ENCODE measurements at regions not wholly inside any gene's neighbourhood (a gene's known extent, or its start where the extent isn't known, plus 50 kb on each side); places are given as distances from the start of the nearest gene placed in this dataset.
"Not testable (repeated sequence)": the region's sequence is repeated elsewhere in the genome, so short reads cannot be mapped to it uniquely, and the experiment has no call there.

DNA sequence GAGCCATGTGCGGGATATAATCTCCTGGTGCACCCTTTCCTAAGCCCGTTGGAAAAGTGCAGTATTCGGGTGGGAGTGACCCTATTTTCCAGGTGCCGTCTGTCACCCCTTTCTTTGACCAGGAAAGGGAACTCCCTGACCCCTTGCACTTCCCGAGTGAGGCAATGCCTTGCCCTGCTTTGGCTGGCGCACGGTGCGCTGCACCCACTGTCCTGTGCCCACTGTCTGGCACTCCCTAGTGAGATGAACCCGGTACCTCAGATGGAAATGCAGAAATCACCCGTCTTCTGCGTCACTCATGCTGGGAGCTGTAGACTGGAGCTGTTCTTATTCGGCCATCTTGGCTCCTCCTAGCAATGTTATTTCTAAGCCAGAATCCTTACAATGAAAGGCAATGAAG lies 121.1 kb downstream of the TAF11L14 start:
- DNase-seq (ENCODE audit: low read depth in 4 of 4, low spot score in 1 of 4) = not testable (repeated sequence)

DNA sequence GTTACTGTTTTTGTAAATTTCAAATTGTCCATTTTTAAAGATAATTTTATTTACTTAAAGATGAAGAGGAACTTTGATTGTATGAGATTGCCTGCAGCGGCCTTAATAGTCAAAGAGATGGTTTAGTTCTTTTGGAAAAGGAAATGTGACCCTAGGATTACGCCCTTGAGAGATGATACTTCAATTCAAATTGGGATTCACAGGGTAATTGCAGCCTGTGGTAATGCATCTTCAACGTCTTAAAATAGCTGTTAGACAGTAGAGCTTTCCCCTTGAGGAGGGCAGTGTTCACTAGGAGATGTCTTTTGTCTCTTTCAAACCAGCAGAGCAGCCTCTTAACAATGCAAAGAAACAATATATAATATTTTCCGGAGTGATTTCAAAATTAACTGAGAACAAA lies 127.1 kb downstream of the TAF11L14 start:
- DNase-seq (ENCODE audit: low read depth in 4 of 4, low spot score in 1 of 4) = no peak

- DNase-seq (ENCODE audit: low read depth in 4 of 4, low spot score in 1 of 4) = no peak
These were observed 129.0 kb downstream of the TAF11L14 start for GRCh38 chr5:17763301-17763700.

- no peak for DNase-seq (ENCODE audit: low read depth in 4 of 4, low spot score in 1 of 4)
These were observed 131.8 kb downstream of the TAF11L14 start for GRCh38 chr5:17766031-17766430.

- DNase-seq (ENCODE audit: low read depth in 4 of 4, low spot score in 1 of 4) = no peak
These were observed 135.0 kb downstream of the TAF11L14 start for GRCh38 chr5:17769277-17769676.

GRCh38 chr5:17772232-17772631 lies 138.0 kb downstream of the TAF11L14 start:
- DNase-seq (ENCODE audit: low read depth in 4 of 4, low spot score in 1 of 4) = no peak

GRCh38 chr5:17785774-17786173 lies 151.5 kb downstream of the TAF11L14 start:
- no peak for DNase-seq (ENCODE audit: low read depth in 4 of 4, low spot score in 1 of 4)

DNA sequence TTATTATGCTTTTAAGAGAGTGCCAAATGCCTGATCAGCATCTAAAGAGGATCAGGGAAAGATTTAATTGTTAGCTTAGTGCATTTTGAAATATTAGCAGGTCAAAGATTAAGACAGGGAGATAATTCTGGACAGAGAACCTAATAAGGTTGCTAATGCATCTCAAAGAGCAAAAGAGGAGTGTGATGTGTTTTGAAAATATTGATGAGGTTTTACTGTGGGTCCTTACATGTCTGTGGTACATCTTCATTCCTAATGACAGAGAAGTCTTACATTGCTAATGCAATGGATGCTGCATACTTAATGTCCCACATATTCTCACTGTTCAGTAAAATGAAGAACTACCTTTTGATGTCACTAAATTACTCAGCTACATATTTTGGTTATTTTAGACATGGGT lies 154.1 kb downstream of the TAF11L14 start:
- DNase-seq (ENCODE audit: low read depth in 4 of 4, low spot score in 1 of 4) = no peak

- DNase-seq (ENCODE audit: low read depth in 4 of 4, low spot score in 1 of 4) = no peak
These were observed 159.9 kb downstream of the TAF11L14 start for GRCh38 chr5:17794201-17794600.

DNA sequence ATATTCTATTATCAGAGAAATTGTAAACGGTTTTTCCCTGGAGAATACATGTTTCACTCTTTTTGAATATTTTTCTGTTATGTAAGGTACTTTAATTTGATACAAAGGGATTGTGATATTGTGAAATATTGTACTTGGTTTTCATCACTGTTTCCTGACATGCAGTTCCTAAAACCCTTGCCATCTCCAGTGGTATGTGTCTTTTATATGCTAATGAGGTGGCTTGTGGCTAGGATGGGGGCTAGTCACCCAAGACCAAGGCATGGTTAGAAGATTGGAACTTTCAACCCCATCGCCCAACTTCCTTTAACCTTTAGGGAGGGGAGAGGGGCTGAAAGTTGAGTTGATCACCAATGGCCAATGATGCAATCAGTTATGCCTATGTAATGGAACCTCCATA lies 160.6 kb downstream of the TAF11L14 start:
- DNase-seq (ENCODE audit: low read depth in 4 of 4, low spot score in 1 of 4) = no peak

DNA sequence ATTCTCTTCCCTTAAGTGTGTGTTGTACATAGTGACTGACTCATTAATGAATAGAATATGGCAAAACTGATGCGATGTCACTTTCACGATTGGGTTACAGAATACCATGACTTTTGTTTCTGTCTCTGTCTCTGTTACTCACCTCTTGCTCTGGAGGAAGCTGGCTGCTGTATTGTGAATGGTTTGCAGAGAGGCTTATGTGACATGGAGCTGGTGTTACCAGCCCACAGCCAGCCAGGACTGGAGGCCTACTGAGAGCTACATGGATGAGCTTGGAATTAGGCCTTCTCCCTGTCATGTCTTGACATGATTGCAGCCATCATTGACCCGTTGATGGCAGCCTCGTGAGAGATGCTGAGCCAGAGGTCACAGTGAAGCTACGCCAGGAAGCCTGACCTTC lies 161.9 kb downstream of the TAF11L14 start:
- DNase-seq (ENCODE audit: low read depth in 4 of 4, low spot score in 1 of 4) = no peak

GRCh38 chr5:17796757-17797396 lies 162.6 kb downstream of the TAF11L14 start:
- no peak for DNase-seq (ENCODE audit: low read depth in 4 of 4, low spot score in 1 of 4)

DNA sequence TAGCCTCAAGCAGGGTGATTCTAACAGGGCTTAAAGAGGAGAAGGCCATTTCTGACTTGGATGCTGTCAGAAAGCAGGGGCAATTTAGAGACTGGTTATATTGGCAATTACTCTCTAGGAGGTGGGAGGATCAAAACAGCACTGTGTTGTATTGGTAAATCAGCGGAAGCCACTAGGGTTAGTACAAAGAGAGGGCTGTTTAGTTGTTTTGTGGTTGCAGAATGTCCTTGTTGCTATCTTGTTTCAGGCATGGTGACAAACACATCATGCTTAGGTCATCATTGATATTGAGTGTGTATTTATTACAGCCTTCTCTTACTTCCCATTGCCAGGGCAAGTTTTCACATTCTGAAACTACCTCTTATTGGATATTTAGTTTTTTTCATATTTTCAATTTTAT lies 165.3 kb downstream of the TAF11L14 start:
- no peak for DNase-seq (ENCODE audit: low read depth in 4 of 4, low spot score in 1 of 4)

DNA sequence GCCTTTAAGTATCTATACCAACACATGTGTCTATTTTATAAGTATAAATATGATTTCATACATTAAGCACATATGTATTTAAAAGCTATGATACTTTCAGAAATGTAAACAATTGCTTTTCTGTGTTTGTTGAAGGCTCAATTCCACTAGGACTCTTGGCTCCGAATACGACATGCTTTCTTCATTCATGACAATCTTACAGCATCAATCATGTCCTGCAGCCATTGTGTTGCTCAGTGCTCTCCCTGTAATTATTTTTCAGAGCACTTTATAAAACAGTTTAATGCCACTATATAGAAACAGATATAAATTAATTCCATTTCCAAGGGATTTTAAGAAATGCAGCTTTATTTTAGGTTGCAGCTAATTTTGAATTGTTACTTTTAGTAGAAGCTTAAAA lies 167.3 kb downstream of the TAF11L14 start:
- DNase-seq (ENCODE audit: low read depth in 4 of 4, low spot score in 1 of 4) = no peak

- DNase-seq (ENCODE audit: low read depth in 4 of 4, low spot score in 1 of 4) = no peak
These were observed 168.0 kb downstream of the TAF11L14 start for GRCh38 chr5:17802256-17802655.

DNA sequence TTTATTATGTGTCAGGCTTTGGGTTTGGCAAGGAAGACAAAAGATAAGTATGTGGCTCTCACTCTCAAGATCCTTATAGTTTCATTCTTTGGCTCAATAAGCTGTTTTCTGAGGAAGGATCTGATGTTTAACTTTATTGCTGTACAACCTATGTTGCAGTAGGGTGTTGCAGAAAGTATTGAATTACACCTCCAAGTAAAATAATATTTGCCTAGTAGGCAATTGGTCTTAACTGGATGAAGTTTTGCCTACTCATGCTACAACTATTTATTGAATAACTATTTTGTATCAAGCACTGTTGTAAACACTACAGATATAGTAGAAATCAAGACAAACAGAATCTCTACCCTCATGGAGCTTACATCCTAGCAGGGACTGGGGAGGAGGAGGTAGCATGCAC lies 169.7 kb downstream of the TAF11L14 start:
- DNase-seq (ENCODE audit: low read depth in 4 of 4, low spot score in 1 of 4) = no peak

DNA sequence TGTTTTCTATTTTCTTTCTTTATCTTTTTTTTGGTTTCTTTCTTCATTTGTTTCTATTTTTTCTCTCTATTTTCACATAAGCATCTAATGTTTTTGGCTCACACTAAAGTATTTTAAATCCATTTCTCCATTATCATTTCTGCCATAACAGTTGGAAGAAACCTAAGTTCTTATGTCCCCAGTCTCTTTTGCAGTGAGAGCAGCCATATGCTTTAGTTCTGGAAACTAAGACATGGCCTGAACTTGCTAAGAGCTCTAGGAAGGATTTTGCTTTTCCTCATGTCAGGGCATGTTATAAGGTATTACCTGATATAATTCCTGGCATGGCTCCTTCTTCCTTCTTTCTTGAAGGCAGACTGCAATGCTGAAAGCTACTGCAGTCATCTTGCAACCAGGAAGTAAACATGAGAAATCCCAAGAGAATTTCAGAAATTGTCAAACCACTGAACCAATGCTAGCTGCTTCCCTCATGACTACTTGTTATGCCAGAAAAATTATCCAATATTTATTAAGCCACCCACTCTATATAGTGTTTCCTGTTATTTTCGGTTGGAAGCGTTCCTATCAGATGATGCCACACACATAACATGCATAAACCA lies 171.1 kb downstream of the TAF11L14 start:
- DNase-seq (ENCODE audit: low read depth in 4 of 4, low spot score in 1 of 4) = no peak

GRCh38 chr5:17806818-17807468 lies 172.7 kb downstream of the TAF11L14 start:
- no peak for DNase-seq (ENCODE audit: low read depth in 4 of 4, low spot score in 1 of 4)

DNA sequence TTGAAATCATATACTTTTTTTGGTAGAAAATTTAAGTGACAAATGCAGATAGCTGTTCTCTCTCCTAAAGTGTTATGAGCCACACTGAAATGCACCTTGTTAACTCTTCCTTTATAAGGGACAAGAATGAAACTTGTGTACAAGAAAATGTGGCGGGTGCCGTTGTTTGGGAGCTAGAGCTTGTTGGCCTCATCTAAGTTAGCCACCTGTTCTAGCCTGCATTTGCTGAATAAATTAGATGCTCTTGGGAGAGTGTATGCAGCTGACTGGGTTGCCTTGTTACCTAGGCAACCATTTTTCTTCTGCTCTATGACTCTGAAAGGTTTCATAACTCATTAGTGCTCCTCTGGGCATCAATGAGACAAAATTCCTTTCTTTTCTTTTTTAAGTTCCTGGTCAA lies 174.3 kb downstream of the TAF11L14 start:
- DNase-seq (ENCODE audit: low read depth in 4 of 4, low spot score in 1 of 4) = no peak

- DNase-seq (ENCODE audit: low read depth in 4 of 4, low spot score in 1 of 4) = no peak
These were observed 176.5 kb downstream of the TAF11L14 start for GRCh38 chr5:17810734-17811133.

GRCh38 chr5:17813214-17813613 lies 179.0 kb downstream of the TAF11L14 start:
- DNase-seq (ENCODE audit: low read depth in 4 of 4, low spot score in 1 of 4) = no peak

DNA sequence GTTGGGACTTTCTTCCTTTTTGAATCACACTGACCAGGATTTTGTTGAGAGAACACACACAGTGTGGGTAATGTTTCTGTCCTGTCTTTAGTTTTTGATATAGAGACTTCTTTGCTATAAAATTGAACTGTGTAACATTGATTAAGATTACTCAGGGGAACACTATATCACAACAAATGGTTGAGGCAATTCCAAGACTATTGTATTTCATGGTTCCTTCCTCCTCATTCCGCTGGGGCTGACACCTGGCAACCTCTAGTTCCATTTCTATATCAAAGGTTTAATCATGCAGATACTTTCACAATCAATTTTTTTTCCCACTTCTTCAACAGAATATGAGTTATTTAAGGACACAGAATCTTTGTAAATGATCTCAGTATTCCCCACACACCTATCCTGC lies 182.2 kb downstream of the TAF11L14 start:
- DNase-seq (ENCODE audit: low read depth in 4 of 4, low spot score in 1 of 4) = no peak

DNA sequence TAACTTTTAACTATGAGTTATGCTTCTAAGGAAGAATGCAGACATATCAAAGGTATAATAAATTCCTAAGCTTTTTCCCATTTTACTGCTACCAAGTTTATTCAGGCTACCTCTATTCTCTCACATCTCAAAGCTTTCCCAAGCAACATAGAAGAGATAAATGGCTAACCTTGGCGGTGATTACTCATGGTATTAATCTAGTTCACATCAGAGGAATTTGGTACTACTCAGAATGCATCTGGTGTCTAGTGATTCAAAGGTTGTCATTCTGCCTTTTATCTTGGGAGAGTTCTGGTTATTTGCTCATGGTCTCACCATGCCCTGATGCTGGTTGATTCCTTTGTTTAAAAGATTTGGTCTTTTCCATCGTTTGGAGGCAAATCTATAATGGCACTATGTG lies 182.7 kb downstream of the TAF11L14 start:
- DNase-seq (ENCODE audit: low read depth in 4 of 4, low spot score in 1 of 4) = no peak

All from stimulated activated CD4-positive, alpha-beta T cell treated with anti-CD3 and anti-CD28 coated beads, Interleukin-1b, Interleukin-23, amount 100 ng/mL, for 24 hours (primary cell).